Stimulated activated naive B cell treated with anti-CD40 and anti-IgM and Interleukin-4, amounts not matched to agents 10 μg/mL and 1 μg/mL and 100 μg/mL, for 72 hours (primary cell): ENCODE measurements at regions not wholly inside any gene's neighbourhood (a gene's known extent, or its start where the extent isn't known, plus 50 kb on each side); places are given as distances from the start of the nearest gene placed in this dataset.

ENCODE experiments used
- ATAC-seq, 2 donors: fragments of 150-1000 bp; cut with Tn5 transposase; replicated peaks; 2 replicates each; pipeline ENCODE4 v1.10.0; 2021; ENCODE audit warnings: moderate library complexity in 1 of 2
- DNase-seq: peaks from one replicate; pipeline ENCODE4 v3.0.0; 2021
- H3K27ac Mint-ChIP-seq: one replicate; pipeline ENCODE4 v1.8.0; 2022; ENCODE audit warnings: mild to moderate bottlenecking, mixed read lengths
- H3K27me3 Mint-ChIP-seq, 2 donors: one replicate each; pipeline ENCODE4 v1.8.0; 2022; ENCODE audit warnings: mixed read lengths in 2 of 2
- H3K36me3 Mint-ChIP-seq, 2 donors: one replicate each; pipeline ENCODE4 v1.8.0; 2022; ENCODE audit warnings: mixed read lengths in 2 of 2, mild to moderate bottlenecking in 1 of 2
- H3K4me1 Mint-ChIP-seq, 2 donors: one replicate each; pipeline ENCODE4 v1.8.0; 2022; ENCODE audit warnings: mixed read lengths in 2 of 2, mild to moderate bottlenecking in 1 of 2
- H3K4me3 Mint-ChIP-seq, 2 donors: one replicate each; pipeline ENCODE4 v1.8.0; 2022; ENCODE audit warnings: mild to moderate bottlenecking in 2 of 2, mixed read lengths in 2 of 2, moderate library complexity in 1 of 2
- H3K9me3 Mint-ChIP-seq, 2 donors: one replicate each; pipeline ENCODE4 v1.8.0; 2022; ENCODE audit warnings: mixed read lengths in 2 of 2, mild to moderate bottlenecking in 1 of 2

DNA sequence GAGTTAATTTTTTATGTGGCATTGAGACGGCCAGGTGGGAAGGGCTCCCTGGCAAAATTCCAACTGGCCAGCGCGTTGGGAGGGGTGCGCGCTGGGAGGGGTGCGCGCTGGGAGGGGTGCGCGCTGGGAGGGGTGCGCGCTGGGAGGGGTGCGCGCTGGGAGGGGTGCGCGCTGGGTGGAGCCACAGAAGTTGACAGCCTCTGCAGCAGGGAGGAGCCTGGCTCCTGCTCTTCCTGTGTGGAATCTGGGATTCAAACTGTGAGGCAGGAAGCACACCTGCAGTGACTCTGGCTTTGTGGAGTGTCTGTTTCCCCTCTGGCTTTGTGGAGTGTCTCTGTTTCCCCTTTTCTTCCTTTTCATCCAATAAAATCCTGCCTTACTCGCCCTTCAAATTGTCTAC is 147.9 kb upstream of the CBLN2 start:
- Mint-ChIP-seq H3K9me3 (no peaks in the 10 kb centered on the region), H3K36me3 (no peaks in the 10 kb centered on the region), H3K4me3 (no peak overlapping the region), H3K27ac (no peak overlapping the region), H3K27me3 (peaks cover 10 to 13% of the 10 kb centered on the region in 2 donors), H3K4me1 (no peaks in the 10 kb centered on the region)
- ATAC-seq (no peak), DNase-seq (no peak)

DNA sequence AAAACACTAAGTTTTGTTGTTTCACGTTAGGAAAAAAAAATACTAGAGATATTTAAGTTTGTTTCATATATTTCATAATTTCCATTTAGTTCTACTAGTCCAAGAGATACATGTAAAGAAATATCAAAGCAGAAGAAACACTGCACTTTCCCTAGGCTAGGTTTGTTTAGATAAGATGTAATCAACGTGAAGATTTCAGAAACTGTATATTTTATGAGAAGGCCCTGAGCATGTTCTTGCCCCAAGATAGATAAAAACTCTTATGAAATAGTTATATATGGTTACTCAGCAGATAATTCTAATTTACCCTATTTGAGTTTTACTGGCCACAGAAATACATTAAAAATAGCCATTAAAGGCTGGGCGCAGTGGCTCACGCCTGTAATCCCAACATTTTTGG is 143.6 kb upstream of the CBLN2 start:
- Mint-ChIP-seq H3K9me3 (no peaks in the 10 kb centered on the region), H3K27ac (no peak overlapping the region), H3K27me3 (peaks cover 9 to 11% of the 10 kb centered on the region in 2 donors), H3K4me3 (no peak overlapping the region), H3K36me3 (no peaks in the 10 kb centered on the region), H3K4me1 (no peaks in the 10 kb centered on the region)
- DNase-seq (no peak), ATAC-seq (no peak)

GRCh38 chr18:72675394-72675793 is 131.3 kb upstream of the CBLN2 start:
- peaks cover 22 to 33% of the 10 kb centered on the region in 2 donors for H3K27me3 Mint-ChIP-seq
- no peaks in the 10 kb centered on the region for H3K9me3 Mint-ChIP-seq
- H3K27ac Mint-ChIP-seq: no peak overlapping the region
- ATAC-seq: no peak
- no peak for DNase-seq
- no peaks in the 10 kb centered on the region for H3K4me1 Mint-ChIP-seq
- H3K4me3 Mint-ChIP-seq: no peak overlapping the region
- H3K36me3 Mint-ChIP-seq: no peaks in the 10 kb centered on the region

GRCh38 chr18:72674710-72675109 is 130.6 kb upstream of the CBLN2 start:
- peaks cover 22 to 33% of the 10 kb centered on the region in 2 donors for H3K27me3 Mint-ChIP-seq
- peak; percentile 21 for DNase-seq
- no peaks in the 10 kb centered on the region for H3K36me3 Mint-ChIP-seq
- peak overlapping the region; percentile 14 for H3K27ac Mint-ChIP-seq
- no peak overlapping the region for H3K4me3 Mint-ChIP-seq
- ATAC-seq: peak; percentile 64 to 94
- no peaks in the 10 kb centered on the region for H3K9me3 Mint-ChIP-seq
- no peaks in the 10 kb centered on the region for H3K4me1 Mint-ChIP-seq

DNA sequence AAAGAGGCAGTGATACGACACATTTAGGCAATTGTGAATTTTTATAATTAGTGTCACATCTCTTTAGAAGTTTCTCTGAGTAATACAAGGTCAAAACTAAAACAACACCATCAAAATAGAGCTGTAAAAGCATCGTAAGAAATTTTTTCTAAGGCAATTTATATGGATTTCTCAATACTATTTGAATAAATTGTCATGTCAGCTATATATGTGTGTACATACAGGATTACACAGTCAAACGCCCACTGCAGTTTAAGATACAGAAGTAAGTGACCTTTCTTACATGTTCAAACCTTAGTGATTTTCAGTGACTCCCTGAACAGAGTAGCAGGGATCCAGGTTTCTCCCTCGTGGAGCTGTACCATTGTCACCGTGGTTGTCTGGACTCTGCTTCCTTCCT is 129.1 kb upstream of the CBLN2 start:
- H3K4me3 Mint-ChIP-seq: no peak overlapping the region
- no peaks in the 10 kb centered on the region for H3K36me3 Mint-ChIP-seq
- no peak for ATAC-seq
- peaks cover 21 to 32% of the 10 kb centered on the region in 2 donors for H3K27me3 Mint-ChIP-seq
- H3K4me1 Mint-ChIP-seq: no peaks in the 10 kb centered on the region
- no peak overlapping the region for H3K27ac Mint-ChIP-seq
- H3K9me3 Mint-ChIP-seq: no peaks in the 10 kb centered on the region
- DNase-seq: no peak

GRCh38 chr18:72672364-72673184 is 128.4 kb upstream of the CBLN2 start:
- H3K27me3 Mint-ChIP-seq: peaks cover 15 to 25% of the 10 kb centered on the region in 2 donors
- no peaks in the 10 kb centered on the region for H3K36me3 Mint-ChIP-seq
- ATAC-seq (peak; percentile 41 to 43), DNase-seq (no peak)
- no peak overlapping the region for H3K27ac Mint-ChIP-seq
- H3K9me3 Mint-ChIP-seq: no peaks in the 10 kb centered on the region
- H3K4me1 Mint-ChIP-seq: no peaks in the 10 kb centered on the region
- no peak overlapping the region for H3K4me3 Mint-ChIP-seq

- ATAC-seq: peak in 1 of 2 donors; percentile 16
- H3K4me1 Mint-ChIP-seq: no peaks in the 10 kb centered on the region
- no peak for DNase-seq
- no peaks in the 10 kb centered on the region for H3K36me3 Mint-ChIP-seq
- no peak overlapping the region for H3K4me3 Mint-ChIP-seq
- H3K27me3 Mint-ChIP-seq: peaks cover 5 to 6% of the 10 kb centered on the region in 2 donors
- H3K9me3 Mint-ChIP-seq: peaks cover 0 to 4% of the 10 kb centered on the region in 2 donors
- no peak overlapping the region for H3K27ac Mint-ChIP-seq
Measured at GRCh38 chr18:72667932-72668331, 123.8 kb upstream of the CBLN2 start.

GRCh38 chr18:72652990-72653593 is 109.0 kb upstream of the CBLN2 start:
- no peaks in the 10 kb centered on the region for H3K36me3 Mint-ChIP-seq
- DNase-seq: peak; percentile 41
- H3K27ac Mint-ChIP-seq: no peak overlapping the region
- peak; percentile 71 to 81 for ATAC-seq
- peaks cover 2 to 4% of the 10 kb centered on the region in 2 donors for H3K9me3 Mint-ChIP-seq
- no peaks in the 10 kb centered on the region for H3K4me1 Mint-ChIP-seq
- no peak overlapping the region for H3K4me3 Mint-ChIP-seq
- peaks cover 5% of the 10 kb centered on the region in 2 donors for H3K27me3 Mint-ChIP-seq

- DNase-seq (no peak), ATAC-seq (no peak)
- Mint-ChIP-seq H3K27ac (no peak overlapping the region), H3K36me3 (no peaks in the 10 kb centered on the region), H3K4me1 (no peaks in the 10 kb centered on the region), H3K27me3 (peaks cover 0 to 6% of the 10 kb centered on the region in 2 donors), H3K4me3 (no peak overlapping the region), H3K9me3 (peaks cover 2 to 4% of the 10 kb centered on the region in 2 donors)
Measured at GRCh38 chr18:72651033-72651432, 106.9 kb upstream of the CBLN2 start.

DNA sequence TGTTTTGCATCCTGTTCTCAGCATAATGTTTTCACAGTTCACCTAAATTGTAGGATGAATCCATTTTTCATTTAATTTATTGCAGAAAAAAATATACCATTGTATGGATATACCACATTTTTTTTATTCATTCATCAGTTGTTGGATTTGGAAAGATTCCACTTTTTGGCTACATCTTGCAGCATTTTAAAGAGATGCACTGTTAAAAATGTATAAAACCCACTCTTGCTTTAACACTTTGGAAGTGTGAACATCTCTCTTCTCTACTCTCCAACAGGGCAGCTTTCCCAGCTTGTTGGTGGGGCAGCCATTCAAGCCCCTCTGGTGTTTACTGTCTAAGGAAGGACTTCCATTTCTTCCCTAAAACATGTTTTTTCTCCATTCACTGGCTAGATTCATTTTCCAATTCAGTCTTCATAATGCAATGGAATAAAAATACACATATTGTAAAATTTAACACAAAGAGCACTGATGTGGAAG is 104.4 kb upstream of the CBLN2 start:
- Mint-ChIP-seq H3K27me3 (peaks cover 0 to 6% of the 10 kb centered on the region in 2 donors), H3K4me3 (no peak overlapping the region), H3K4me1 (no peaks in the 10 kb centered on the region), H3K27ac (no peak overlapping the region), H3K36me3 (no peaks in the 10 kb centered on the region), H3K9me3 (no peaks in the 10 kb centered on the region)
- ATAC-seq (no peak), DNase-seq (no peak)

DNA sequence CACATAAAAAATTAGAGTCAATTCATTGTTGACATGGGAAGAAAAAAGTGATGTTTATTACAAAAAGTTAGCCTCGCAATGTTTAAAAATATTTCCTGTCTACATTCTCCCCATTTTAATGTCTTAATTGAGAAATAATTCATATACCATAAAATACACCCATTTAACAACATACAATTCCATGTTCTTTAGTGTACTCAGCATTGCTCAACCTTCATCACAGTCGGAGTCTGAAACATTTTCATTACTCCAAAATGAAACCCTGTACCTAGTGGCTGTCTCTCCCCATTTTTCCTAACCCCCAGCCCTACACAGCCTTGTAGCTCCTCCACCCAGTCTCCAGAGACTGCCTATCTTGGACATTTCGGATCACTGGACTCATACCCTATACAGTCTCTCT is 103.9 kb upstream of the CBLN2 start:
- no peaks in the 10 kb centered on the region for H3K9me3 Mint-ChIP-seq
- no peak for ATAC-seq
- peaks cover 0 to 6% of the 10 kb centered on the region in 2 donors for H3K27me3 Mint-ChIP-seq
- H3K4me1 Mint-ChIP-seq: no peaks in the 10 kb centered on the region
- DNase-seq: no peak
- H3K36me3 Mint-ChIP-seq: no peaks in the 10 kb centered on the region
- H3K27ac Mint-ChIP-seq: no peak overlapping the region
- no peak overlapping the region for H3K4me3 Mint-ChIP-seq

DNA sequence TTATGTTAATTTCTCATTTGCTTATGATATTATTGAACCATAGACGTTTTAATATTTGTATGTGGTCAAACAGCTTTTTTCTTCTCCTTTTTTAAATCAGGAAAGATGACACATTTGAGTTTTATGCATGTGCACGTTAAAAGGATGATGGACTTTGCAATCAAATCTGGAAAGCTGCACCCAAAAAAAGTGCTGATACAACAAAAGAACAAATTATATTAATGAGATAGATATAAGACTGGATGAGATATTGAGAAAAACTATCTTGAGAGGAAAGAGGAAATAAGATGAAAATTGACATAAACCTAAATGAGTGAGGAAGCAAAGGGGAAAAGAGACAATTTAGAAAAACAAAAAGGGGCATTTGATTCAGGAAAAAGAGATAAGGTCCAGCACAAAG is 96.4 kb upstream of the CBLN2 start:
- H3K9me3 Mint-ChIP-seq: no peaks in the 10 kb centered on the region
- DNase-seq (no peak), ATAC-seq (no peak)
- H3K4me1 Mint-ChIP-seq: peaks cover 2 to 6% of the 10 kb centered on the region in 2 donors
- H3K27me3 Mint-ChIP-seq: no peaks in the 10 kb centered on the region
- H3K36me3 Mint-ChIP-seq: no peaks in the 10 kb centered on the region
- no peak overlapping the region for H3K27ac Mint-ChIP-seq
- no peak overlapping the region for H3K4me3 Mint-ChIP-seq

DNA sequence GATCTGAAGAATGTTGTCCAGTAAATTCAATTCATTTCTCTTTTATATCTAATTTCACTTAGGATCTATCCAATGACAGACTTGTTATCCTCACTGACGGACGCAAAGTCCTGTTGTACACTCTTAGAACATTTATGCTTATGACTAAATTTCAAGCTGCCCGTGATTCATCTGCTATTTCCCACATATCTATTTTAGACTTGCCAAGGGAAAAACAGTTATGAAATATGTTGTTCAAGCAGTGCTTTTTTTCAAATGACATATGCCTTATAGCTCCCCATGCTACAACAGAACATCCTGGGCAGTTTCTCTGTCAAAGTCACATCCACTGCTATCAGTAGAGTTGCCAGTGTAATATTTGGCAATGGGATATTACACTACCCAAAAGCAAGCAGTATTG is 94.2 kb upstream of the CBLN2 start:
- Mint-ChIP-seq H3K4me1 (peaks cover 2 to 6% of the 10 kb centered on the region in 2 donors), H3K27me3 (no peaks in the 10 kb centered on the region), H3K4me3 (no peak overlapping the region), H3K27ac (no peak overlapping the region), H3K36me3 (no peaks in the 10 kb centered on the region), H3K9me3 (no peaks in the 10 kb centered on the region)
- DNase-seq: no peak
- ATAC-seq: no peak

DNA sequence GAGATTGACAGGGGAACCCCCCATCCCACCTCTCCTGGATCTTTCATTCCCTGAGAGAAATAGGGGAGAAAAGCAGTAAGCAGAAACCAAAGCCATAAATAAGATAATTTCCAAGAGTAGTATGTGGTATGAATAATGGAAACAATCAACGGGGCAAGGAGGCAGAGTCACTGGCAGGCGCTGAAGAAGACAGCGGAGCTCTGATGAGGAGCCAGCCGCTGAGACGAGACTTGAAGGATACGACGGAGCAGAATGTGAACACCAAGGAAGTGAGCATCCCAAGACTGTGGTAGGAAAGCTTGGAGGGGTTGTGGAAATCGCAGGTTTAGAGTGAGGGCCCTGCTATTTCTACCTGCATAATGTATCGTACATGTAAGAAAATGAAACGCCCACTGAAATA is 93.6 kb upstream of the CBLN2 start:
- Mint-ChIP-seq H3K27me3 (no peaks in the 10 kb centered on the region), H3K4me1 (peaks cover 2 to 6% of the 10 kb centered on the region in 2 donors), H3K9me3 (no peaks in the 10 kb centered on the region), H3K4me3 (no peak overlapping the region), H3K36me3 (no peaks in the 10 kb centered on the region), H3K27ac (no peak overlapping the region)
- ATAC-seq: no peak
- no peak for DNase-seq

DNA sequence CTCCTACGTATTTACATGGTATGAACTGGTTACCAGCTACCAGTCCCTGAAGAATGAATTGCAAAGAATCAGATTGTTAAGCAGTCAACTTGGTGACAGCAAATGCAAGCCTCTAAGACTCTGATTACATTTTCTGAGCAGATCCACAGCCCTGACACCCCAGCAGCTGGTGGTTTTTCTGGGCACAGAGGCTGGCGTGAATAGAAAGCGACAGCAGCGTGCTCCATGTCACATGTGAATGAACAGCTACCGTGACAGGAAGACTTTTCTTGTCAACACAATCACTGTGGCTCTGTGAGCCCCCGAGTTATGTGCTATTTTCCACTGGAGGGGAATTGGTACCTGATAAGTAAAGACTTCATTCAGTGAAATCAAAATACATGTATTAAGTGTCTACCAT is 93.2 kb upstream of the CBLN2 start:
- no peak for ATAC-seq

More for the DNA sequence above, 93.2 kb upstream of the CBLN2 start:
- H3K4me1 Mint-ChIP-seq: peaks cover 2 to 6% of the 10 kb centered on the region in 2 donors
- H3K4me3 Mint-ChIP-seq: no peak overlapping the region
- no peaks in the 10 kb centered on the region for H3K36me3 Mint-ChIP-seq
- no peak overlapping the region for H3K27ac Mint-ChIP-seq
- H3K9me3 Mint-ChIP-seq: no peaks in the 10 kb centered on the region
- no peaks in the 10 kb centered on the region for H3K27me3 Mint-ChIP-seq
- no peak for DNase-seq
